ENCODE measurements at regions not wholly inside any gene's neighbourhood (a gene's known extent, or its start where the extent isn't known, plus 50 kb on each side); places are given as distances from the start of the nearest gene placed in this dataset.
"Not testable (repeated sequence)": the region's sequence is repeated elsewhere in the genome, so short reads cannot be mapped to it uniquely, and the experiment has no call there.

DNA sequence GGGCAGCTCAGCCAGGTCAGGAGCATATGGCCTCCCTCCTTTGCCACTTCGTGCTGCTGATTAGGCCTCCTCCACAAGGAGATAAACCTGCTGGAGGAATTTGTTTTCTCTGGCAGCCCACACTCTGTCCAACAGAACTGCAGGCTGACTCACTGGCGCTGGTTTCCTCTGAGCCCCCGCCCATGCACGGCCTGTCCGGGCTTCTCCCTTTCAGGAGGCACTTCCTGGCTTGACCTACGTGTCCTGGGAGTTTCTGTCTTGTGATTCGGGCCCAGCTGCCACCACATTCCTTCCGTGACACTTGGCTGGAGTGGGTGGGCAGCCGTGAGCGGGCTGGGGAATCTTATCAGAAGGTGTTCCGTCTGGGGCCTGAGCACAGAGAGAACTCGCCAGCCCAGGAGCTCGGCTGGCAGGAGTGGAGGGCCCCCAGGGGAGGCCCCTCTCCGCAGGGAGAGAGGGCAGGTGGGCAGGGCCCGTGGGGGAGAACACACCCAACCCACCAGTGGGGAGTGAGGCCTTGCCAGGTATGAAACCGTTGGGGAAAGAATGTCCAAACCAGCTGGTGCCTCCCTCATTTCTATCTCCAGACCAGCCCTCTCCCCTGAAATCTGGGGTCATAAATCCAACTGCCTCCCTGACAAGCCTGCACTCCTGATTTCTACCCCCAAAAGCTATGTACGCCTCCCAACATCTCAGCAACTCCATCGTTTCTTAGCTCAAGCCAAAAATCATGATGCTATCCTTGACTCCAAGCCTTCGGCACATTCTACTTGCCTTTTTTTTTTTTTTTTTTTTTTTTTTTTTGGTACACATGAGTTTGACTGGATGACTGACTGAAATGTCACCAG, 110.6 kb upstream of the MEF2A start:
- peak in 2 of 56 donors; percentile 27 to 34 for DNase-seq

DNA sequence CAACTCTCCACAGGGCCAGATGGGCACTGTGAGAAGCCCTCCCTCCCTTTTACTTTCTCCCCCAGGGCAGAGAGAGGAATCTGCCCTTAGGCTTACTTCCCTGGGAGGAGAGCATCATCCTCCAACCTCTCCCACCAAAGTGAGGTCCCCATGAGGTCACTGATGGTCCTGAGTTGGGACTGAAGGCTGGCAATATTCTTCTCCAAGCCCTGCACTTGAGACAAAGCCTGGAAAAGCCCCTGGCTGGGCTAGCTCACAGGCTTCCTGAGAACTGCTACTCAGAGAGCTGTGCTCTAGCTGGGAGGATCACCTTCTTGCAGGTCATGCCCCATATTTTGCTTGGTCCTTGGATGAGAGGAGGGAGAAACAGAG, 110.0 kb upstream of the MEF2A start:
- DNase-seq = no peak

DNA sequence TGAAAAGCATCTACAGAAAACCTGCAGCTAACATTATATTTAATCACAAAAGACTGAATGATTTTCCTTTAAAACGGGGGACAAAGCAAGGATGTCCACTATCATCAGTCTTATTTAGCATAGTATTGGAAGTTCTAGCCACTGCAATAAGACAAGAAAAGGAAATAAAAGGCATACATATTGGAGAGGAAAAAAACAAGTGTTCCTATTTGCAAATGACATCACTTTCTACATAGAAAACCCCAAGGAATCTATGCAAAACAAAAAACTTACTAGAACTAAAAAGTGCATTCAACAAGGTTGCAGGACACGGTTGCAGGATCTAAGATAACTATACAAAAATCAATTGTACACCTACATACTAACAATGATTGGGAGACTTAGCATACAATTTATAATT, 101.6 kb upstream of the MEF2A start:
- DNase-seq = no peak

DNA sequence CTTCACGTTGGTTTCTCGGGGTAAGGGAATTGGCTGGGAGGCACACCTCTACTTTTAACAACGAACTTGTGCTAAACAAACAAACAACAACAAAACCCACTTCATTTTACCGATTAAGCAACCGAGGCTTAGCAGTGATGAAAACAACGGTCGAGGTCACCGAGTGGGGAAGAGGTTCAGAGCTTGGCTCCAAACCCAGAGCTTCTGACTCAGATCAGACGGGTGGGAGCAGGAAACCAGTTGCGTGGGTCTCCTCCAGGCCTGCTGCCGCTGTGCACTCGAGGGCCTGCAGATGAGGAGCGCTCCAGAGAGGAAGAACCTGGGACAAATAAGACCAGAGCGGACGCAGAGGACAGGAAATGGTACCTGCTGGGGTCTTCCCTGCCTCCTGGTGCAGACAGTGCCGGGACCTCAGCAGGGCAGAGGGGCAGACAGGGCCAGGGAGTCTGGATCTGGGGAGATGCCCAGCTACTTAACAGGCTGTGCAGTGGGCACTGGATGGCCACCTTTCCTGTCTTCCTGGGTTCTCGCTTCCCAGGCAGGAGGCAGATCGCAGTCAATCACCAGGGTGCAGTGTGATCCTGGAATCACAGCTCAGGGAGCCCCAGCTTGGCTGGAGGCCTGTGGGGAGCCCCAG, 99.0 kb upstream of the MEF2A start:
- DNase-seq = no peak

DNA sequence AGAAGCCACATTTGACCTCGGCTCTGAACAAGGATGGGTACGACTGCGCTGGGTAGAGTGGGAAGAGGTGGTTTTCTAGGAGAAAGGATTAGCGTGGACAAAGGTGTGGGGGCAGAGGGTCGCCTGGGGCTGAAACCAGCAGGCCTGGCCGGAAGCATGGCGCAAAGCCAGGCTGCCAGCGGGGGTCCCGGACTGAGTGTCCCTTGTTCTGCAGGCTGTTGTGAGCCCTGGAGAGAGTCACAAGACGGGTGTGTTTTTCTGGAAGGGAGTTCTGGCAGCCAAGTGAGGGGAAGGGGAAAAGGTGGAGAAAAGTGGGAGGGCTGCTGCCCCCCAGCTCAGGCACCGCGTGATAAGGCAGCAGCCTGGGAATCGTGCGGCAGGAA, 98.5 kb upstream of the MEF2A start:
- no peak for DNase-seq

DNA sequence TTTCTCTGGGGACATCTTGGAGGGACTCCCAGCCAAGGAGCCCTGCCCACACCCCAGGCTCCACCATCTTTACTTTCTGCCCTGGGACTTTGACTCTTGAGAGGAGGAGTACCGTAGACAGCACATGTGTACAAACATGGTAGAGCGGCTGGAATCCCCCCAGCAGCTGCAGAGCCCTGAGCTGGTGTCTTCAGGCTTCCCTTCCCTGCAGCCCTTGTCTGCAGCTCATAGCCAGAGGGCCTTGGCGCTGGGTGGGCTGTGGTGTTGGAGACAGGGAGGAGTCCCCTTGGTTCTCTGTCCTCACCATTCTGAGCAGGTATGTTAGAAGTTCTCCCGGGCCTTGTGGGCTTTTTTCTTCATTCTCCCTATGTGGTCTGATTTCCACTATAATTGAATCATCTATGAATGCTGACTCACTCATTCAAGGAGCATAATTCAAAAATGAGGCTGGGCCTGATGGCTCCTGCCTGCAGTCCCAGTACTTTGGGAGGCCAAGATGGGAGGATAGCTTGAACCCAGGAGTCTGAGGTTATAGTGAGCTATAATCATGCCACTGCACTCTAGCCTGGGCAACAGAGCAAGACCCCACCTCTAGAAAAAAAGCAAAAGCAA, 97.8 kb upstream of the MEF2A start:
- DNase-seq = no peak

DNA sequence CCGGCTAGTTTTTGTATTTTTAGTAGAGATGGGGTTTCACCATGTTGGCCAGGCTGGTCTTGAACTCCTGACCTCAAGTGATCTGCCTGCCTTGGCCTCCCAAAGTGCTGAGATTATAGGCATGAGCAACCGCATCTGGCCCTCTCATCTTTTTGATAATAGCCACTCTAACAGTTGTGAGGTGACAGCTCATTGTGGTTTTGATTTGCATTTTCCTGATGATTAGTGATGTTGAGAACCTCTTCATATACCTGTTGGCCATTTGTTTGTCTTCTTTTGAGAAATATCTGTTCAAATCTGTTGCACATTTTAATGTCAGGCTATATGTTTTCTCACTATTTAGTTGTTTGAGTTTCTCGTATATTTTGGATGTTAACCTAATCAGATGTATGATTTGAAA, 95.6 kb upstream of the MEF2A start:
- not testable (repeated sequence) for DNase-seq

DNA sequence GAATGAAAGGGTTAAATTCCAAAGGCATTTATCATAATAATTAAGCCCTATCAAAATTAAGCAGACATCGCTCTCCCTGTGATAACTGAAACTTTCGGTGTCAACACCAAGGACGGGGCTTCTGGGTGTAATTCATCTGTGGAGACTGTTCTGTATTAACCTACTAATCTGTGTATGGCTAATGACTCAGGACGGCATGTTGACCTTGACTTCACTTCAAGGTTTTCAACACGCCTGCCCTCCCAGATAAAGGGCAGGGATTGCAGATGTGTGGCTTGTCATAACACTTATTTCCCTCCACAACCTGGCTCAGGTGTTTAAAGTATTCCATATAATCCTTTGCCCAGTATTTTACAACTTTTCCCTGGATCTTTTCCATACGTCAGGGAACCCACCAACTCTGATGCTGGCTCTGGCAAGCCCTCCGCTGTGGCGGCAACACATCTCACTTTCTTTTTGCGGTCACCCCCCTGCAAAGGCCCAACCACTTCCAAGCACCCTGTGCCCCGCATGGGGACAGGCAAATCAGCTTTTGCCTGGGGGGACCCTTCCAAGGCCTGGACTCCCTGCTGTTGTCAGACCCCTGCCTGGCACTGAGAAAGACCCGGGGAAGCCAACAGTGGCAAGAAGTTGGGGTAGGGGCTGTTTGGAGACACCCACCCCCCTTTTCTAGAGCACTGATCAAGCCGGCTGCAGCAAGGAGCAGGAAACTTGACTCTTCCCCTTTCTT, 93.2 kb upstream of the MEF2A start:
- no peak for DNase-seq

DNA sequence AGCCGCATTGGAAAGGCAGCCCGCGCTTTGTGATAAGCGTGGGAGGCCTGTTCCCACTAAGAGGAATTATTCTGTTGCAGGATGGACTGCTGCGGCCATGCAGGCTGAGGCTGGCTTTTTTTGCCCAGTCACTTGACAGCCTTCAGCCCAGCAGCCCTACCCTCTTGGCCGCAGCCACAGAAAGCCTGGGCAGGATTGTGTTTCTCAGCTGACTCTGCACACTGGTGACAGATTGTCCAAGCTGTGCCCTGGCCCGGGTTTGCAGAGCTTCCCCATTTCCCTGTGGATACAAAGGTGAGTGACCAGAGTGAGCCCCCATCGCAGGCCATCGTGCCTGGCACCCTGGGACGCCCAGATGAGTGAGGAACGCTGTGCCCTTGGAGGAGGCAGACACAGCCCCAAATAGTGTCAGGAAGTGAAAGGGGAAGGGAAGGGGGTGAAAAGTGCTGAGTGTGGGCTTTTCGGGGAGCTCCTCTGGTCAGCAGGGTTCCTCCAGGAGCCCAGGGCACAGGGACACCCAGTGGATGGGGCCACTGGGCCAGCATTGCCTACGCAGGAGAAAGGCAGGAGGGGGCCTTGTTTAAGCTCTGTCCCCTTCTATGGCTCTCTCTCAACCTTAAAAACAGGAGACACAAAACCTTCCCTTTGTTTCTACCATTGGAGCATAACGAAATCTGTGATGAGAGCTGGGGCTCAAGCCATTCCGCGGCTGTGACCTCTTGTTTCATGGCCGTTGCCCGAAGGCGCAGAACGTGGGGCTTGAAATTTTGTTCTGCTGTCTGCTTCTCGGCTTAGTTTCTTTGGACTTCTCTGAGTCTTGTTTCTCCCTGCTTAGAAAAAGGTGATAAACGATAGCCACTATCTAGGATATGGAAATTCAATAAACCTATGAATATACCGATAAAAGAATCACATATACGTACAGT, 91.5 kb upstream of the MEF2A start:
- DNase-seq = peak in 20 of 56 donors; percentile 18 to 59 (median 40)

DNA sequence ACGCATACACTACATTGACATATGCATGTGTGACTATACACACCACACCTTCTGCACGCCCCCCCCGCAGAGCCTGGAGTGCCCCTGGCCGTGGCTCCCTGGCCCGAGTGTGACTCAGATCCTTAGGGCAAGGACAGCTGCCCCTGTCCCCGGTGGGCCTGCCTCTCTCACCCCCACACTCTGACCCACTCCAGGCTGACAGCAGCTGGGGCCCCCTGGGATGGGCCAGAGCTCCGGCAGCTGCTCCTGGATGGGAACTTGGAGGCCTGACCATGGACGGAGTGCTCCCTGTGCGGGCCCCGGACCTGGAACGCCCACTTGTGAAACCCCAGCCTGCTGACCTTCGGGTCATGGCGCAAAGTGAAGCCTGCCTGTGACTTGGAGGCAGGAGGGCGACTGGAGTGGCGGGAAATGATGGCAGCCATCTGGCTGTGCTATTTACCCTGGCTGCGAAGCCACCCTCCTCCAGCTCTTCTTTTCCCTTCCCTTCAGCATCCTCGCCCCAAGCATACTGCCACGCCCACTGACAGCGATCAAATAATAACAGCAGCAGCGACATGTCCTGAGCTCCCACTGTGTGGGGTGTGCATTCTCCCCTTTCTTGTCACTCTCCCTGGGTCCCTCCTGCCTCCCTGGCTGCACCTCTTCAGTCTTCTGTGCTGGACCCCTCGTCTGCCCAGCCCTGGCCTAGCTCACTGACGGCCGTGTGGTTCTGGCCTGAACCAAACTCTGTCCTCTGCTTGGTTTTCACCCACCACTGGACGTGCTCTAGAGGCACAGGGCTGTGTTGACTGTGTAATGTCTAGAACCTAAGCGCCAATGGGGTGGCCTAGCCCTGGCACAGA, 90.7 kb upstream of the MEF2A start:
- no peak for DNase-seq

DNA sequence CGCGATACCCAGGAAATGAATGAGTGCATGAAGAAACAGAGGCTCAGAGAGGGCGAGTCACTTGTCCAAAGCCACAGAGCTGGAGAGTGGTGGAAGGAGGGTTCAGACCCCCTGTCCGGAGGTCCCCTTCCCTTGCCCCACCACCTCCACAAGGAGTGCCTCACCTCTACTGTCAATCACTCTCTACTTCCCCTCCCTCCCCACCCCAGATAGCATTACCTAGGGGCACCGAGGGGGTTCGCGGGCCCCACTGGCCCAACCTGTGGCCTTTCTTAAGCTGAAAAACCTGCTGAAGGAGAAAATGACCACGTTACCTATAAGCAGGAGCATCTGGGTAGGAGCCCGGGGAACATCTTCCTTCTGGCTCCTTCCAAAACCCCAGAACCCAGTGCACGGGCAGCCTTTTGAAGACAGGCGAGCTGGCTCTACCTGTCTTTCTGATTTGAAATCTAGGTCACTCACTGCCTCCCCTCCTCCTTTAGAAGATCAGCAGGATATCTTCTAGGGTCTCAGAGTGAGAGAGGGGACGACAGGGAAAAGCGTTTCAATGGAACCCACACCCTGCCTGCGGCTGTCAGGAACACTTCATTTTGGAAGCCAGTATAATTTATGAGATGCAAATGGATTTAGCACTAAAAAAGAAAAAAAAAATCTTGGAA, 89.9 kb upstream of the MEF2A start:
- no peak for DNase-seq

DNA sequence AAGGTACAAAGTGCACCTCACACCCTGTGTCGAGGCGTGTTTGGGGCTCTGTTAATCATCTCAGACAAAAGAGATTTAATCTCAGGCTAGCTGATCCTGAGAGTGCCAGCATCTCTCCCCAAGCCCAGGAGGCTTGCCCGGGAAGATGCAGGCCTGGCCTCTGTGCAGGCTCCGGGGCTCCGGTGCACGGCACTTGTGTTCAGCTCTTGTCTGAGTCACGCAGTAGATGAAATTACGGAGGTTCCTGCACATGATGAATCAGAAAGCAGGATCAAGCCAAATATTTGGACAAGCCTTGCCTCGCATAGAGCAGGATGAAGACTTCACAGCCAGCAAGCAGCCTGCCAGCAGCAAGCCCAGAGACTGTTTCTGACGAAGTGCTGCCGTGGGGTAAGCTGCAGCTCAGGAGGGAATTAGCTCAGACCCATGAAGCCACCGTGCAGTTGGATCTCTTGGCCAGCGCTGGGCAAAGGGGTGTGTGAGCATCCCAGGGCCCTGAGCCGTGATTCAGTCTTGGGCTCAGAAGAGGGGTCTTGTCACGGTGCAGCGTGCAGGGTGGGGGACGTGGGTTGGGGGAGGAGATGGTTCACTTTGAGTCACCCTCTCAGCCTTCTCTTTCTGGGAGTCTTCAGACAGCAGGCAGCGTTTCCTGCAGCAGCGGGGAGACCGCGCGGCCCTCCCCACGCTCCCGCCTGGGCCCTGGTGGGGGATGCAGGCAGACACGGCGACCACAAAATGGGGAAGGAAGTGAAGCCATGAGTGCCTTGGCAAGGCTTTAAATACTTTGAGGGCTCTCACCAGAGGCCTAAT, 89.2 kb upstream of the MEF2A start:
- peak in 38 of 56 donors; percentile 20 to 78 (median 58) for DNase-seq

DNA sequence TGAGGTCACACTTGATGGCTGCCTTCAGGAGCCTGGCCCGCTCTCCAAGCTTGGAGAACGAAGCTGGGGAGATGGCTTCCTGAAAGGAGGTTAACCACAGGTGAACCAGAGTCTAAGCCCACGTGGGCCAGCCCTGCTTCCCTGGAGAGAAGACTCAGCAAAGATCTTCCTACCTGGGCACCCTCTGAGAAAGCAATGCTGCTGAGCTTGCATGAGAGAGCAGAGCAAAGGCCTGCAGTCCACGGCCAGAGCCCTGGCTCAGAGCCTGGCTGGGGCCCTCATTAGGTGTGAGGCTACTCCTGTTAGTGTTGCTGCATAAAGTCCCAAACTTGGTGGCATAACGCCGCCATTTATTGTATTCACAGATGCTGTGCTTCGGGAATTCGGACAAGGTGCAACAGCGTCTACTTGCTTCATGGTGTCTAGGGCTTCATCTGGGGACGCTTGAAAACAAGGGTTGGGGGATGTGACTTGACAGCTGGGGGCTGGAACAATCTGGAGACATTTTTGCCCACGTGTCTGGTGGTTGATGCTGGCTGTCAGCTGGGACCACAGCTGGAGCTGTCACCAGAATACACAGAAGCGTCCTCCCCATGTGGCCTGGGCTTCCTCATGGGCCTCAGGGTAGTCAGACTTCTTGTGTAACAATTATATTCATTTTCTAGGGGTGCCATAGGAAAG, 87.9 kb upstream of the MEF2A start:
- DNase-seq = no peak

DNA sequence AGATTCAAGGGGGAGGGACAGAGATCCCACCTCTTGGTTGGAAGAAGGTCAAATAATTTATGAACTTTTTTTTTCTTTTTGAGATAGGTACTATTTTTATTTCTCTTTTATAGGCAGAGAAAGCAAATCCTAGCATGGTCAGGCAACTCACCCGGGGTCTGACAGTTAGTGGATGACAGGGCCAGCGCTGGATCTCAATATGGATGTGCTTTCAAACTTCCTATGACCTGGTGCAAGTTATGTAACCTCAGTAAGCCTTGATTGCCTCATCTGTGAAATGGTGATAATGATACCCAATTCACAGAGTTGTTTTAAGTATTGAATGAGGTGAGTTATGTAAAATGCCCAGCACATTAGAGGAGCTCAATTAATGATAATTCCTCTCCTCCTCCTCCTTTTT, 86.8 kb upstream of the MEF2A start:
- no peak for DNase-seq

DNA sequence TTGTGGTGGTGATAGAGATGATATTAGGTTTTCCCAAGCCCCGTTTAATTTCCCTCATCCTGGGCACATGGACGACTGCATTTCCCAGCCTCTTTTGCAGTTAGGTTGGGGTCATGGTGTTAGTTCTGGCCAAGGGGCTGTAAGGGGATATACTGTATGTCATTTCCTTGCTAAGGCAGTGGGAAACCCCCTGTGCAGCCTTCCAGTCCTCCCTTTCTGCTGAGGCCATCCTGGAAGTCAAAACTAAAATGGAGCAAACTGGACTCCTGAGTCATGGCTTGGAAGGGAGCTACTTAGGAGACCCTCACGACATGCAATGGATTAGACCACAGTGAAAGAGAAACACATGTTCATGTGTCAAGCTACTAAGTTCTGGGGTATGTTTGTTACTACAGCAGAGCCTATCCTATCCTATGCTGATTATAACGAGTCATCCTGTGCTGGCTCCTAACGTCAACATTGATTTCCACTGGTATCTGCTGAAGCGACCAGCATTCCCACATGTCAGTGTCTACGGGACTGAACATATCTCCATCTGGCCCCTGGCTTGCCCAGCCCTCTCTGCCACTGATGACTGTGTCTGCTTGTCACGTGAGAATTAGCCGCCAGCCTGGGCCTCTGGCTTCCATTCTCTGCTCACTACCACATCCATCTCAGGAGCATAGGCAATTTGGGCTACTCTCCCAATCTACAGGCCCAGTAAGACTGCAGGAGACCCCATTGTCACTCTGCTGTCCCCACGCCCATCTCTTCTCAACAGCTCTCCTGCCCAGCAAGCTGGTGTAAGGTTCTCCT, 85.6 kb upstream of the MEF2A start:
- DNase-seq = no peak

DNA sequence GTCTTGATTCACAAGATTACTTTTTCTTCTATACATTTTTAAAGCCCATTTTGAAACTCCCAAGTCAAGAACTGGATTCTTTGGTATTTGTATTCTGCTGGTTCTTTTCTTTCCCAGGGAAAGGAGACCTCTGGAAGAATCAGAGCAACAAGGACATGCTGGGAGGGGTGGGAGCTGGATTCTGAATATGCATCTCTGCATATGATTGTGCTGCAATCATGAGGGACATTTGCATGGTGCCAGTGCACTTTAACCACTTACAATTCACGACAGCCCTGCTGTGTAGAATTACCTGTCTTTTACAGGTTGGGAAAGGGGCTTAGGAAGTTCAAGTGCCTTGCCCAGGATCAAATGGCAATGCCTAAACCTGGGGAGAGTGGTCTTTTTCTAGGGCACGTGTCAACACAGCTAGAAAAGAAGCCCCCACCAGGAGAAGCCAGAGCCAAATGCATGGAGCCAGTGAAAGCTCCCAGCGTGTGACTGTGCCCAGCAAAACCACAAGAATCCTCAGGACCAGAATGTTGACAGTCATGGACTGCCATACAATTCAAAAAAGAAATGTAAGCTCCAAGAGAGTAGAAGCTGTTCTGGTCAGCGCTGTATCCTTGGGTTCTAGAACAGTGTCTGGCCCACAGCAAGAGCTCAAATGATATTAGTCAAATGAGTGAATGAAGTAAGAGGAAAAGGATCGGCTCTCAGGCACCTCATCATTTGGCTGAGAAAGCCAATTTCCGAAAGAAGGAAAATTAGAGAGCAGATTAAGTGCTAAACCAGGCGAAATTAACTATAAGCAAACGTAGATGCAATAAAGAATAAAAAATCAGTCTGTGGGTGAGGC, 84.5 kb upstream of the MEF2A start:
- DNase-seq = no peak

Measured in nucleus accumbens (tissue), 56 donors.